NCI-H2107 treated with DMSO at 0.1 percent for 48 hours (cell line): ENCODE measurements at regions not wholly inside any gene's neighbourhood (a gene's known extent, or its start where the extent isn't known, plus 50 kb on each side); places are given as distances from the start of the nearest gene placed in this dataset.

ENCODE experiments used
- DNase-seq: peaks from one replicate; lab custom pipeline; 2025; ENCODE audit not compliant: unreplicated experiment; lab: John Stamatoyannopoulos, UW

GRCh38 chr12:87795555-87795954, 233.6 kb downstream of the C12orf50 start:
- DNase-seq: no peak

- no peak for DNase-seq
These were observed 234.3 kb downstream of the C12orf50 start for GRCh38 chr12:87794854-87795253.

DNA sequence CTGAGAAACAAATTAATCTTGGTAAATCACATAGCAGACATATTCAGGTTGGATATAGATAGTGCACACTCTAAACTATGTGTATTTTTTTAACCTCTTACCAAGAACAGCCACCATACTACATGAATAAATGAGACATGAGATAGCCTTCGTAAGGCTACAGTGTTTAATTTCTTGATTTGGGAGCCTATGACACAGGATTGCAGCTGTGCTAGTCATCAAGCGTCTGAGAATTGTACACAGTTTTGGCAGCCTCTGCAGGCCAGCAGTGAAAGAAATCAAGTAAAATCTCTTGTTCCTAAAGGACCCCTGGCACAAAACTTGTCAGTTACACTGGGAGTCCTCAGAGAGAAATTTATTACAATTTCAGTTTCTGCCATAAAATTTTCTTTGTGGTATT, 236.1 kb downstream of the C12orf50 start:
- DNase-seq: no peak

- DNase-seq: no peak
These were observed 244.9 kb downstream of the C12orf50 start for GRCh38 chr12:87784350-87784749.

- no peak for DNase-seq
These were observed 245.7 kb downstream of the C12orf50 start for GRCh38 chr12:87783467-87783866.

GRCh38 chr12:87782838-87783237, 246.4 kb downstream of the C12orf50 start:
- no peak for DNase-seq

- no peak for DNase-seq
These were observed 249.2 kb downstream of the C12orf50 start for GRCh38 chr12:87779858-87780498.

- no peak for DNase-seq
These were observed 250.2 kb downstream of the C12orf50 start for GRCh38 chr12:87779016-87779415.

- no peak for DNase-seq
These were observed 251.1 kb downstream of the C12orf50 start for GRCh38 chr12:87778065-87778464.

- no peak for DNase-seq
These were observed 253.4 kb downstream of the C12orf50 start for GRCh38 chr12:87775784-87776183.

DNA sequence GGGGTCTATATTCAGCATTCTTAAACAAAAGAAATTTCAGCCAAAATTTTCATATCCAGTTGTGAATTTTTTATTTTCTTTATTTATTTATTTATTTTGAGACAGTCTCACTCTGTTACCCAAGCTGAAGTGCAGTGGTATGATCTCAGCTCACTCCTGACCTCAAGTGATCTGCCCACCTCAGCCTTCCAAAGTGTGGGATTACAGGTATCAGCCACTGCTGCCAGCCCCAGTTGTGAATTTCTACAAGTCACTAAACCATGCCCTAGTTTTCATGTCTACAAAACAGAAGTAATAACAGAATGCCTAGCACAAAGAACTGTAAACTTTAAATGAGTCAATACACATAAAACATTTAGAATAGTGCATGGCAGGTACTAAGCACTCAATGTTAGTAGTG, 254.2 kb downstream of the C12orf50 start:
- DNase-seq: no peak

DNA sequence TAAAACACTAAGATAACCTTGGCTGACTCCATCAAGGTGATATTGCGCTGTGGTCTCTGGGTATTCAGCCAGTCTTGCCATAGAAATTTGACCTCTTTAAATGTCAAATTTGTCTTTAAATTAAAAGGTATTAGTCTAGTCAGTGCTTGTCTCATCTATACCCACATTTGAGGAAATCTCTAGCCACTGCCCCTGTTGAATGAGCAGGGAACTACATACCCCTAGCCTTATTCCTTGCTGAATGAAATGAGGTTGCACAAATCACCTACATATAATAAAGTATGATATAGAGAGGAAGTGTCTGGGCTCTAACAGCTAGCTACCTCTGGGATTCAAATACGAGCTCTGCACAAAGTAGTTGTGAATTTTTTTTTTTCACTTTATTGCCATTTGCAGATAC, 256.8 kb downstream of the C12orf50 start:
- no peak for DNase-seq

GRCh38 chr12:87768501-87769287, 260.5 kb downstream of the C12orf50 start:
- no peak for DNase-seq

GRCh38 chr12:87766044-87766443, 263.2 kb downstream of the C12orf50 start:
- DNase-seq: no peak

- no peak for DNase-seq
These were observed 268.3 kb downstream of the C12orf50 start for GRCh38 chr12:87760943-87761342.

DNA sequence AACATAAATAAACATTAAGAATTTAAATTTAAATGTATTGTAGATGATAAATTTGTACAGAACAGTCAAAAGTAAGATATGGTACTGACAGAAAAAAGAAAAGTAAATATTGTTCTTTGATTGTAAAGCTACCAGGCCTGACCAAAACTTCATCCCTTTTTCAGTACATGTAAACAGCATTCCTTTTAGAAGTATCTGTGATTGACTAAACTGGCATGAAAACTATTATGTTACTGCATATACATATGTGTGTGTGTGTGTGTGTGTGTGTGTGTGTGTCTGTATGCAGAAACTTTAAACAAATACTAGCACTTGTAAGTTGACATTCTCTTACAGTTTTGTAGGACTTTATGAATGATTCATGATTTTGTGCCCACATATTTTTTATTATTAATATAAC, 270.9 kb downstream of the C12orf50 start:
- DNase-seq: no peak

DNA sequence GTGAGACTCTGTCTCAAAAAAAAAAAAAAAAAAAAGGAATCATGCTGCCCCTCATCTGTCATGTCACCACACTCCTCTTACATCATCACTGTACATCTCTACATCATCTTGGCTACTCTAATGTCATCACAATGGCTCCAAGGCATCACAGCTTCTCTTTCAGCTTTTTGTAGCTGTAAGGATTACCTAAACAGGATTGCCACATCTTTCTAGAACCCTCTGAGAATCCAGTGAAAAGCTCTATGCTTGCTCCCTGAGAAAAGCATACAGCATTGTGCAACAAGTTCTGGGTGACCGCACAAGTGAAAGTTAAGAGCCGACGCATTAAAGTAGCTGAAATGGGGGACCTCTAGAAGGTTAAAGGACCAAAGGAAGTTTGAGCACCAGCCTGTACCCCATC, 272.5 kb downstream of the C12orf50 start:
- DNase-seq: no peak

DNA sequence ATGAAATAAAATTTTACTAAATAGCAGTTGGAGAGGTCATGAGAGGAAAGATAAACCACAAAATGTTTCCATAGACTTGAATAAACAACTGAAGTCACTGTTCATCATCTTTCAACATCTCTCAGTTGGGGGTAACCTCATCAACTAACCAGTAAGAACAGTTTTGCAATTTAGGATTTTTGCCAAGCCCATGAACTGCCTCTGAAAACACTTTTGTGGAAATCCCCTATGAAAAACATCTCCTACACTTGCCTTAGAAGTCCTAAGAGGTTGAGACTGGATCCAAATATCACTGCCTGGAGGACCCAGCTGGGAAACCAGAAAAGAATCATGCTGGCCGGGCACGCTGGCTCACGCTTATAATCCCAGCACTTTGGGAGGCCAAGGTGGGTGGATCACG, 273.1 kb downstream of the C12orf50 start:
- no peak for DNase-seq

DNA sequence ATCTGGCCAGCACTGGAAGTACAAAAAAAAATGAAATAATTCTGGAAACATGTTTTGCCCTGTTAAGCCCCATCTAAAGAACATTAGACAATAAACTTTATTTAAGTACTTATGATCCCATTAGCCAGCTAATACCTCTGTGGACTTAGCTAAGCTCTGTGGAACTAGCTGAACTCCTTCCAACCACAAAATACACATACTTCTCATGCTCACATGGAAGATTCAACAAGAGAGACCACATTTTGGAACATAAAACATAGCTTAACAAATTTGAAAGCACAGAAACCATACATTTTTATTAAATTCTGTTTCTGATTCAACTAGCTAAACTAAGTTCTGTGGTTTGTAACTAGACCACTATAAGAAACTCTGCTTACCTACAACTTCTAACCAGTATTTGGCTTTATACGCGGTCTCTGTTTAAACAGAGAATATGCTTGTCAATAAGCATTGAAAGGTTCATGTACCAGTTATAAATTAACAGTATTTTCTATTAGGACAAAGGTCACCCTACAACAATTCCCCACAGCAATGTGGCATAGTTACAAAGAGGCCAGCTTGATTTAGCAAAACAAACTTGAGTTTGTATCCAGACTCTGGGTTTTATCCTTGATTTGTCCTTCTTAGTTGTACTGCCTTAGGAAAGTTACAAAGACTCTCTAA, 300.1 kb downstream of the C12orf50 start:
- DNase-seq: no peak

- DNase-seq: no peak
These were observed 308.2 kb downstream of the C12orf50 start for GRCh38 chr12:87720967-87721366.

- DNase-seq: no peak
These were observed 324.8 kb downstream of the C12orf50 start for GRCh38 chr12:87704374-87704773.

GRCh38 chr12:87690236-87690810, 338.9 kb downstream of the C12orf50 start:
- DNase-seq: no peak
